CD4-positive, alpha-beta T cell treated with Interleukin-17A for 4 hours (primary cell): ENCODE measurements at regions not wholly inside any gene's neighbourhood (a gene's known extent, or its start where the extent isn't known, plus 50 kb on each side); places are given as distances from the start of the nearest gene placed in this dataset.
"Not testable (repeated sequence)": the region's sequence is repeated elsewhere in the genome, so short reads cannot be mapped to it uniquely, and the experiment has no call there.

Source experiments
- DNase-seq: peaks from one replicate; pipeline ENCODE4 v3.0.0-alpha.2; 2020; ENCODE audit warnings: mixed read lengths

- DNase-seq, result no peak
Observed at GRCh38 chr17:33950061-33950460, 305.0 kb upstream of the CCL2 start.

GRCh38 chr17:33952425-33952824, 302.7 kb upstream of the CCL2 start:
- DNase-seq, result no peak

GRCh38 chr17:33954597-33954996, 300.5 kb upstream of the CCL2 start:
- DNase-seq, result no peak

- no peak for DNase-seq
Observed at GRCh38 chr17:33955461-33955860, 299.6 kb upstream of the CCL2 start.

GRCh38 chr17:33959098-33959497, 296.0 kb upstream of the CCL2 start:
- DNase-seq, result not testable (repeated sequence)

- DNase-seq, result no peak
Observed at GRCh38 chr17:33962857-33963655, 292.0 kb upstream of the CCL2 start.

- DNase-seq, result no peak
Observed at GRCh38 chr17:33964344-33964979, 290.6 kb upstream of the CCL2 start.

GRCh38 chr17:33966410-33967059, 288.6 kb upstream of the CCL2 start:
- no peak for DNase-seq

GRCh38 chr17:33967608-33968349, 287.3 kb upstream of the CCL2 start:
- DNase-seq, result no peak

GRCh38 chr17:33968350-33969044, 286.6 kb upstream of the CCL2 start:
- DNase-seq, result peak; percentile 10

GRCh38 chr17:33970279-33970678, 284.8 kb upstream of the CCL2 start:
- no peak for DNase-seq

GRCh38 chr17:33972763-33973162, 282.3 kb upstream of the CCL2 start:
- no peak for DNase-seq

- no peak for DNase-seq
Observed at GRCh38 chr17:33973491-33973890, 281.6 kb upstream of the CCL2 start.

- no peak for DNase-seq
Observed at GRCh38 chr17:33974276-33974675, 280.8 kb upstream of the CCL2 start.

- DNase-seq, result no peak
Observed at GRCh38 chr17:33976831-33977230, 278.3 kb upstream of the CCL2 start.

- no peak for DNase-seq
Observed at GRCh38 chr17:33977729-33978514, 277.2 kb upstream of the CCL2 start.

- DNase-seq, result no peak
Observed at GRCh38 chr17:33978889-33979288, 276.2 kb upstream of the CCL2 start.

- DNase-seq, result no peak
Observed at GRCh38 chr17:33980193-33980592, 274.9 kb upstream of the CCL2 start.

GRCh38 chr17:33981711-33982601, 273.1 kb upstream of the CCL2 start:
- DNase-seq, result no peak

GRCh38 chr17:33982909-33983308, 272.2 kb upstream of the CCL2 start:
- DNase-seq, result no peak
